GM21576 (cell line): ENCODE measurements at regions not wholly inside any gene's neighbourhood (a gene's known extent, or its start where the extent isn't known, plus 50 kb on each side); places are given as distances from the start of the nearest gene placed in this dataset.
"Not testable (repeated sequence)": the region's sequence is repeated elsewhere in the genome, so short reads cannot be mapped to it uniquely, and the experiment has no call there.

Source experiments
- ATAC-seq: cut with Tn5 transposase; IDR thresholded peaks from one replicate; pipeline ENCODE4 v1.9.1; 2021; ENCODE audit warnings: mild to moderate bottlenecking, moderate library complexity; ENCODE audit not compliant: unreplicated experiment

GRCh38 chr7:128561116-128561722 lies 84.7 kb downstream of the METTL2B start:
- ATAC-seq, result not testable (repeated sequence)

- ATAC-seq, result not testable (repeated sequence)
These were observed 86.2 kb downstream of the METTL2B start for GRCh38 chr7:128562795-128563194.

DNA sequence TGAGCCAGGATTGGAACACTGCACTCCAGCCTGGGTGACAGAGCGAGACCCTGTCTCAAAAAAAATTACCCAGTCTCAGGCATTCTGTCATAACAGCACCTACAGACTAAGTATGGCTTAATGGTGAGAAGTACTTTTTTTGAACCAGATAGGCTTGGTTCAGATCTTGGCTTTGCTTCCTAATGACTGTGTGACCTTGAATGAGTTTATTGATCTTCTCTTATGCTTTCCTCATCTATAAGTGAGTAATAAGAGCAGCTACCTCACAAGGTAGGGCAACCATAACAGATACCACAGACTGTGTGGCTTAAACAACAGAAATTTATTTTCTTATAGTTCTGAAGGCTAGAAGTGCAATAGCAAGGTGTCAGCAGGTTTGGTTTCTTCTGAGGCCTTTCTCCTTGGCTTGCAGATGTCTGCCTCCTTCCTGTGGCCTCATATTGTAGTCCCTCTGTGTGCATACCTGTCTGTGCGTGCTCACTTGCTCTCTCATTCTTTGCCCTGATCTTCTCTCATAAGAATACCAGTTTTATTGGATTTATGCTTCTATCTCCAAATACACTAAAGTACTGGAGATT lies 87.7 kb downstream of the METTL2B start:
- not testable (repeated sequence) for ATAC-seq

- not testable (repeated sequence) for ATAC-seq
These were observed 88.7 kb downstream of the METTL2B start for GRCh38 chr7:128564932-128565864.

GRCh38 chr7:128575277-128575676 lies 96.8 kb upstream of the GARIN1A start:
- not testable (repeated sequence) for ATAC-seq

GRCh38 chr7:128576953-128577352 lies 95.1 kb upstream of the GARIN1A start:
- ATAC-seq, result not testable (repeated sequence)

- not testable (repeated sequence) for ATAC-seq
These were observed 92.2 kb upstream of the GARIN1A start for GRCh38 chr7:128579843-128580242.

DNA sequence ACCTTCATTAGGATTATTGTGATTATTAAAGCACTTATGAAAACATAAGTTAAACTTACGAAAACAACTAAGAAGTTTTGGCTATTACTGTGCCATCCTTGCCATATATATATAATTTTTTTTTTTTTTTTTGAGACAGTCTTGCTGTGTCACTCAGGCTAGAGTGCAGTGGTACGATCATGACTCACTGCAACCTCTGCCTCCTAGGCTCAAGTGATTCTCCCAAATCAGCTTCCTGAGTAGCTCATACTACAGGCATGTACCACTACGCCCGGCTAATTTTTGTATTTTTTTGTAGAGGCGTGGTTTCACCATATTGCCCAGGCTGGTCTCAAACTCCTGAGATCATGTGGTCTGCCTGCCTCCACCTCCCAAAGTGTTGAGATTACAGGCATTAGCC lies 91.0 kb upstream of the GARIN1A start:
- not testable (repeated sequence) for ATAC-seq

DNA sequence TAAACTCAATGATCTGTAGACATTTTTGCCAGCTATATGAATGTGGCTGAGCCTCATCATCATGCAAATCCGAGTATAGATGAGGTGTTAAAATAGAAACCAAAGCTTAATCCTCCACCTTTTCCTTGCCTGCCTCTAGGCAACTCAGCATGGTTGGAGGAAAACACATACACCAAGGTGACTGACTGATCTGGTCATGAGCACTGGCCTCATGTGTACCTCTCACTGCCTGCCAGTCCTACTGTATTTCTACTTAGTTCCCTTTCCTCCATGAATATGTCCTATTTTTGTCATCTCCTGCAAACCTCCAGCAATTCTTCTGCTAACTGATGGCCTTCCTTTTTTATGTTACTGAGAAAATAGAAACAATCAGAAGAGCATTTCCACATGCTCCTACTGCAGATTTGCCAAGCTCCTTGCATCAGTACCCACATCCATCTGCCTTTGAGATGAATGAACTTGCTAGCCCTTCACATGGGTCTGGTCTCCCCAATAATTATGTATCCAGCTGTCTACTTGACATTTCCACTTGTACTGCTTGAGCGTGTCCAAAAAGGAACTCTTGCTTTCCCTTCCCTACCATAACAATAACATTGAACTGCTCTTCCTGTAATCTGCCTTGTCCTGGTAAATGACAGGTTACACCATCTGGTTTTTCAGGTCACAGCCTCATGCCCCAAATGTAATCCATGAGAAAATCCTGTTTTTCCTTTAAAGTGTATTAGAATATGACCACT lies 90.1 kb upstream of the GARIN1A start:
- ATAC-seq, result not testable (repeated sequence)

GRCh38 chr7:128586715-128587114 lies 85.4 kb upstream of the GARIN1A start:
- not testable (repeated sequence) for ATAC-seq

DNA sequence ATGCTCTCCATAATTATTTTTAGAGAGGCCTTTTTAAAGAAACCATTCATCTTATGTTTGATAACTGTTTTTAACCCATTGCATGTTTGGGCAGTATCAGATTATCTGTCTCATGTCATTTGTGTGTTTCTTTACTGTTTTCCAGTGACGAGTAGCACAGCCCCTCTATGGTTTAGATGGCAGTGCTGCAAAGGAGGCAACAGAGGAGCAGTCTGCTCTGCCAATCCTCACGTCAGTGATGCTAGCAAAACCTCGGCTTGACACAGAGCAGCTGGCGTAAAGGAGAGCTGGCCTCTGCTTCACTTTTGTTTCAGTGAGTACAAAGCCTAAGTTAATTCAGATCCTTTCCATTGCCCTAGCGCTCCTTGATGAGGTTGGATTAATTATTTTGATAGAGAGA lies 80.4 kb upstream of the GARIN1A start:
- ATAC-seq, result no peak

- ATAC-seq, result not testable (repeated sequence)
These were observed 79.9 kb upstream of the GARIN1A start for GRCh38 chr7:128592209-128592608.

DNA sequence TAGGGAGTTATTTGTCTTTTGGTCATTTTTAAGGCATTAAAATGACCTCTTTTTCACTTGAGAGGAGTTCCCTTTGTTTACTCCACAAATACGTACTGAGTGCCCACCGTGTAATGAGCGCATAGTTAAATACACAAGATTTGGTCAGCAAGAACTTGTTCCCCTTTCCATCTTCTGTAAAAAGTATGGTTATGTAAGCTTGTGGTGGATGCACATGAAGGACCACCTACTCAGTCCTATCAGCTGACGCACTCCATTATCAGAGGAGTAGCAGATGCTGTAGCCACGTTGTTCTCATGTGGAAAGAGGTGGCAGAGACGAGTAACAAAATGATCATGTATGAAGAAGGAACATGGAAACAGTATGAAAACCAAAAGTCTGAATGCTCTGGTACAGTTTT lies 78.0 kb upstream of the GARIN1A start:
- ATAC-seq, result not testable (repeated sequence)

GRCh38 chr7:128596336-128597128 lies 75.6 kb upstream of the GARIN1A start:
- not testable (repeated sequence) for ATAC-seq

GRCh38 chr7:128598946-128599345 lies 73.1 kb upstream of the GARIN1A start:
- ATAC-seq, result not testable (repeated sequence)

GRCh38 chr7:128608678-128609421 lies 63.2 kb upstream of the GARIN1A start:
- peak; percentile 73 for ATAC-seq

GRCh38 chr7:128613366-128613765 lies 58.7 kb upstream of the GARIN1A start:
- ATAC-seq, result not testable (repeated sequence)

DNA sequence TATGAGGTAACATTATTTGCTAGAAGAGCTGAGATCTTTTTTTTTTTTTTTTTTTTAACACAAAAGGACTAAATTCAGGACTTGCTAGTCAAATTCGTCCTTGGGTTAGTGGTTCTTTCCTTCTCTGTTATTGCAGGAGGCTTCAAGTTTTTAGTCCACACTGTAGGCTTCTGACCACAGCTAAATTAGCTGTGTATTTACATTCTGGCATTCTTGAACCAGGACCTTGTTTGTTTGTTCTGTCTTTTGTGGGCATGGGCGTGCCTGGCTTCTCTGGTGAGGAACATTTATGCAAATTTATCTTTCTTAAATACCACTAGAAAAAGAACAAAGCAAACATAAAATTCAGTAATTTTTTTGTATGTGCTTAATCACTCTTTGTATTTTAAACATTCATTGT lies 57.3 kb upstream of the GARIN1A start:
- not testable (repeated sequence) for ATAC-seq

DNA sequence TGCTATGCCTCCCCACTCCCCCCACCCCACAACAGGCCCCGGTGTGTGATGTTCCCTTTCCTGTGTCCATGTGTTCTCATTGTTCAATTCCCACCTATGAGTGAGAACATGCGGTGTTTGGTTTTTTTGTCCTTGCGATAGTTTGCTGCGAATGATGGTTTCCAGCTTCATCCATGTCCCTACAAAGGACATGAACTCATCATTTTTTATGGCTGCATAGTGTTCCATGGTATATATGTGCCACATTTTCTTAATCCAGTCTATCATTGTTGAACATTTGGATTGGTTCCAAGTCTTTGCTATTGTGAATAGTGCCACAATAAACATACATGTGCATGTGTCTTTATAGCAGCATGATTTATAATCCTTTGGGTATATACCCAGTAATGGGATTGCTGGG lies 55.3 kb upstream of the GARIN1A start:
- ATAC-seq, result not testable (repeated sequence)
